Panc1 (cell line): ENCODE measurements at regions not wholly inside any gene's neighbourhood (a gene's known extent, or its start where the extent isn't known, plus 50 kb on each side); places are given as distances from the start of the nearest gene placed in this dataset.

ENCODE experiments used
- ATAC-seq: fragments of 200-7000 bp; cut with Tn5 transposase; 2 replicates; pipeline ENCODE4 v1.9.1; 2020; ENCODE audit warnings: mild to moderate bottlenecking, moderate library complexity
- BruUV-seq: library from RNA; stranded (reverse); fragments of 400-500 nt; replicated peaks from 2 replicates; lab custom pipeline; 2021; lab: Mats Ljungman, UMichigan
- CTCF ChIA-PET: fragments of 300-600 bp; sonication (Branson Sonifier 250); formaldehyde crosslinking; loops from one replicate; lab custom pipeline; 2022; ENCODE audit warnings: antibody characterized with exemption; lab: Charles Lee
- POLR2A ChIA-PET: fragments of 300-600 bp; sonication (Branson Sonifier 250); formaldehyde crosslinking; loops from one replicate; lab custom pipeline; 2022; ENCODE audit warnings: antibody characterized with exemption; lab: Charles Lee
- DNase-seq: peaks from one replicate; pipeline ENCODE4 v3.0.0-alpha.2; 2010; ENCODE audit warnings: low read depth, low spot score
- H3K27ac ChIP-seq: 2 replicates; pipeline ENCODE4 v1.5.1; 2011; ENCODE audit warnings: mild to moderate bottlenecking, low read length, inconsistent platforms
- H3K27me3 ChIP-seq: fragments of 200-500 bp; sonication (Bioruptor generic); 2 replicates; pipeline ENCODE4 v1.6.0; 2014; ENCODE audit warnings: low read length, inconsistent platforms; ENCODE audit not compliant: control insufficient read depth, insufficient read depth
- H3K36me3 ChIP-seq: fragments of 200-500 bp; sonication (Bioruptor generic); 2 replicates; pipeline ENCODE4 v1.5.1; 2014; ENCODE audit warnings: inconsistent platforms, mild to moderate bottlenecking, low read length, moderate library complexity; ENCODE audit not compliant: control insufficient read depth, insufficient read depth
- H3K4me1 ChIP-seq: 2 replicates; pipeline ENCODE4 v1.5.1; 2011; ENCODE audit warnings: inconsistent platforms, mild to moderate bottlenecking, low read length, moderate library complexity; ENCODE audit not compliant: control insufficient read depth, insufficient read depth
- H3K4me3 ChIP-seq, 2 experiments: 2 replicates each; pipeline ENCODE4 v1.5.1; 2011 to 2012; ENCODE audit warnings: low read depth in 2 of 2, low read length in 2 of 2, mild to moderate bottlenecking in 2 of 2, inconsistent platforms in 1 of 2, moderate library complexity in 1 of 2
- H3K9me3 ChIP-seq: fragments of 200-500 bp; sonication (Bioruptor generic); 2 replicates; pipeline ENCODE4 v1.5.1; 2014; ENCODE audit warnings: low read depth, mild to moderate bottlenecking, inconsistent platforms, low read length, moderate library complexity; ENCODE audit not compliant: control insufficient read depth, insufficient read depth
- CTCF ChIP-seq: fragments of 450-650 bp; IDR thresholded peaks from 2 replicates; pipeline ENCODE4 v1.5.1; 2017; ENCODE audit warnings: mild to moderate bottlenecking
- POLR2AphosphoS5 ChIP-seq: IDR thresholded peaks from 2 replicates; pipeline ENCODE4 v1.6.1; 2012; ENCODE audit warnings: mild to moderate bottlenecking, low read depth, low read length, moderate library complexity
- SIN3A ChIP-seq: IDR thresholded peaks from 2 replicates; pipeline ENCODE4 v1.6.1; 2012; ENCODE audit warnings: low read depth, mild to moderate bottlenecking, low read length, moderate library complexity, borderline replicate concordance; ENCODE audit not compliant: insufficient read depth
- TCF7L2 ChIP-seq: IDR thresholded peaks from 2 replicates; pipeline ENCODE4 v1.6.1; 2011; ENCODE audit warnings: mild to moderate bottlenecking, low read depth, low read length, inconsistent platforms
- in situ Hi-C: cut with HindIII; loops from 2 replicates; pipeline ENCODE4 v1.10.0; 2016; ENCODE audit warnings: low sequenced_read_pairs, low pct_unique_long_range_greater_than_20kb
- intact Hi-C: fragments of 100-400 bp; cut with micrococcal nuclease; formaldehyde crosslinking; loops from one replicate; pipeline ENCODE4 v1.10.0; 2022; ENCODE audit not compliant: unreplicated experiment
- TF ChIP-seq, protein P1 (sequence below), 2 experiments: IDR thresholded peaks; 2 replicates each; pipeline ENCODE4 v1.6.1; 2011 to 2012; ENCODE audit warnings: low read depth in 2 of 2, control low read depth in 1 of 2, low read length in 1 of 2, mild to moderate bottlenecking in 1 of 2, moderate library complexity in 1 of 2; ENCODE audit not compliant: insufficient read depth in 1 of 2

- ChIA-PET POLR2A (no interaction called here), CTCF (no interaction called here)
- no peak overlapping the region for H3K27ac ChIP-seq
- in situ Hi-C loops (no loop called here), intact Hi-C loops (no loop called here)
- DNase-seq, result no peak
- H3K4me3 ChIP-seq, result no peak overlapping the region
- no peaks in the 10 kb centered on the region for H3K36me3 ChIP-seq
- no peak for ATAC-seq
- no peaks in the 10 kb centered on the region; the same call in none of the 2 replicates for H3K4me1 ChIP-seq
- TF ChIP-seq, protein P1, sequence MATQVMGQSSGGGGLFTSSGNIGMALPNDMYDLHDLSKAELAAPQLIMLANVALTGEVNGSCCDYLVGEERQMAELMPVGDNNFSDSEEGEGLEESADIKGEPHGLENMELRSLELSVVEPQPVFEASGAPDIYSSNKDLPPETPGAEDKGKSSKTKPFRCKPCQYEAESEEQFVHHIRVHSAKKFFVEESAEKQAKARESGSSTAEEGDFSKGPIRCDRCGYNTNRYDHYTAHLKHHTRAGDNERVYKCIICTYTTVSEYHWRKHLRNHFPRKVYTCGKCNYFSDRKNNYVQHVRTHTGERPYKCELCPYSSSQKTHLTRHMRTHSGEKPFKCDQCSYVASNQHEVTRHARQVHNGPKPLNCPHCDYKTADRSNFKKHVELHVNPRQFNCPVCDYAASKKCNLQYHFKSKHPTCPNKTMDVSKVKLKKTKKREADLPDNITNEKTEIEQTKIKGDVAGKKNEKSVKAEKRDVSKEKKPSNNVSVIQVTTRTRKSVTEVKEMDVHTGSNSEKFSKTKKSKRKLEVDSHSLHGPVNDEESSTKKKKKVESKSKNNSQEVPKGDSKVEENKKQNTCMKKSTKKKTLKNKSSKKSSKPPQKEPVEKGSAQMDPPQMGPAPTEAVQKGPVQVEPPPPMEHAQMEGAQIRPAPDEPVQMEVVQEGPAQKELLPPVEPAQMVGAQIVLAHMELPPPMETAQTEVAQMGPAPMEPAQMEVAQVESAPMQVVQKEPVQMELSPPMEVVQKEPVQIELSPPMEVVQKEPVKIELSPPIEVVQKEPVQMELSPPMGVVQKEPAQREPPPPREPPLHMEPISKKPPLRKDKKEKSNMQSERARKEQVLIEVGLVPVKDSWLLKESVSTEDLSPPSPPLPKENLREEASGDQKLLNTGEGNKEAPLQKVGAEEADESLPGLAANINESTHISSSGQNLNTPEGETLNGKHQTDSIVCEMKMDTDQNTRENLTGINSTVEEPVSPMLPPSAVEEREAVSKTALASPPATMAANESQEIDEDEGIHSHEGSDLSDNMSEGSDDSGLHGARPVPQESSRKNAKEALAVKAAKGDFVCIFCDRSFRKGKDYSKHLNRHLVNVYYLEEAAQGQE (IDR thresholded peaks at IDR 0.05; ENCODE audit: insufficient read depth in 1 of 2, low read depth in 2 of 2, low read length in 1 of 2), result no peak
- TF ChIP-seq CTCF, result no peak
- TF ChIP-seq POLR2AphosphoS5, result no peak
- H3K9me3 ChIP-seq, result no peaks in the 10 kb centered on the region
- BruUV-seq, result no TSS peak
- H3K27me3 ChIP-seq, result no peaks in the 10 kb centered on the region
These were observed 101.5 kb upstream of the HS6ST1 start for GRCh38 chr2:128420131-128420530.

GRCh38 chr2:128420776-128421175 lies 102.1 kb upstream of the HS6ST1 start:
- no peaks in the 10 kb centered on the region for H3K36me3 ChIP-seq
- intact Hi-C loops (no loop called here), in situ Hi-C loops (no loop called here)
- ATAC-seq (no peak), DNase-seq (no peak)
- no TSS peak for BruUV-seq
- no peak for TF ChIP-seq CTCF
- TF ChIP-seq, protein P1 (IDR thresholded peaks at IDR 0.05; ENCODE audit: insufficient read depth in 1 of 2, low read depth in 2 of 2, low read length in 1 of 2), result no peak
- TF ChIP-seq TCF7L2, result no peak
- TF ChIP-seq SIN3A, result no peak
- TF ChIP-seq POLR2AphosphoS5, result no peak
- H3K4me1 ChIP-seq, result no peaks in the 10 kb centered on the region; the same call in none of the 2 replicates
- H3K27me3 ChIP-seq, result no peaks in the 10 kb centered on the region
- no peak overlapping the region for H3K4me3 ChIP-seq
- CTCF ChIA-PET, result no interaction called here
- H3K27ac ChIP-seq, result no peak overlapping the region
- no peaks in the 10 kb centered on the region for H3K9me3 ChIP-seq
- POLR2A ChIA-PET, result no interaction called here
